ENCODE measurements at regions not wholly inside any gene's neighbourhood (a gene's known extent, or its start where the extent isn't known, plus 50 kb on each side); places are given as distances from the start of the nearest gene placed in this dataset.

DNA sequence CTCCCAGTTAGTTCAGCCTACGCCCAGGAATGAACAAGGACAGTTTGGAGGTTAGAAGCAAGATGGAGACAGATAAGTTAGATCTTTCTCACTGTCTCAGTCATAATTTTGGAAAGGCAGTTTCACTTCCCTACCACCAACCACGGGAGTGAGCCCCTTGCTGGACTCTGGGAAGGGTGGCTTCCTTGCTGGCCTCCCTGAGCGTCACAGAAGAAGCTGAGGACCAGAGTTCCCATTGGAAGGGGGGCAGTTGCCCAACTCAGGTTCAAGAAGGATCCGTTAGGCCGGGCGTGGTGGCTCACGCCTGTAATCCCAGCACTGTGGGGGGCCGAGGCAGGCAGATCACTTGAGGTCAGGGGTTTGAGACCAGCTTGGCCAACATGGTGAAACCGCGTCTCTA is 106.2 kb upstream of the MAX start:
- no peaks in the 10 kb centered on the region for H3K9me2 ChIP-seq (ENCODE audit: insufficient read depth)
- H4K20me1 ChIP-seq (replicated peaks; ENCODE audit: insufficient read depth), result no peaks in the 10 kb centered on the region
- no peak overlapping the region for H3K27ac ChIP-seq (ENCODE audit: low read depth)
- no peak overlapping the region for H3K4me3 ChIP-seq
- H3K4me2 ChIP-seq, result no peak overlapping the region
- Mint-ChIP-seq H3K9me3 (peaks cover 3% of the 10 kb centered on the region), H3K4me1 (peaks cover 9% of the 10 kb centered on the region), H3K27ac (no peak overlapping the region), H3K27me3 (ENCODE audit: insufficient read depth, low read depth, poor library complexity) (peaks cover 10% of the 10 kb centered on the region), H3K4me3 (no peak overlapping the region), H3K36me3 (ENCODE audit: low read depth) (peaks cover 3% of the 10 kb centered on the region; the same call in 2 of the 3 replicates)
- H3K4me1 ChIP-seq (ENCODE audit: insufficient read depth), result peaks cover 3% of the 10 kb centered on the region; the same call in 1 of the 2 replicates
- TF ChIP-seq EZH2 (IDR thresholded peaks at IDR 0.05; ENCODE audit: low read depth, unreplicated experiment) (no peak), POLR2AphosphoS5 (IDR thresholded peaks at IDR 0.05; ENCODE audit: low read depth) (no peak), ZNF114 (CRISPR knock-in tag; IDR thresholded peaks at IDR 0.05) (no peak), JUNB (IDR thresholded peaks at IDR 0.05; ENCODE audit: unreplicated experiment) (no peak), ZNF331 (CRISPR knock-in tag; IDR thresholded peaks at IDR 0.05; ENCODE audit: low read depth) (no peak), ETS1 (IDR thresholded peaks at IDR 0.05) (no peak), ZNF462 (CRISPR knock-in tag; IDR thresholded peaks at IDR 0.05) (no peak)
- no peaks in the 10 kb centered on the region for H3K36me3 ChIP-seq (ENCODE audit: insufficient read depth)
- DNase-seq (ENCODE audit: low spot score), result no peak
- no peak overlapping the region for H2AFZ ChIP-seq
- no peak for ATAC-seq
- H3F3A ChIP-seq (replicated peaks; ENCODE audit: low read depth), result no peaks in the 10 kb centered on the region
- H3K79me2 ChIP-seq (replicated peaks; ENCODE audit: insufficient read depth), result no peaks in the 10 kb centered on the region
- no peaks in the 10 kb centered on the region for H3K27me3 ChIP-seq (ENCODE audit: insufficient read depth)

Measured in GM23338 (cell line).